ENCODE measurements at regions not wholly inside any gene's neighbourhood (a gene's known extent, or its start where the extent isn't known, plus 50 kb on each side); places are given as distances from the start of the nearest gene placed in this dataset.
"Not testable (repeated sequence)": the region's sequence is repeated elsewhere in the genome, so short reads cannot be mapped to it uniquely, and the experiment has no call there.

DNA sequence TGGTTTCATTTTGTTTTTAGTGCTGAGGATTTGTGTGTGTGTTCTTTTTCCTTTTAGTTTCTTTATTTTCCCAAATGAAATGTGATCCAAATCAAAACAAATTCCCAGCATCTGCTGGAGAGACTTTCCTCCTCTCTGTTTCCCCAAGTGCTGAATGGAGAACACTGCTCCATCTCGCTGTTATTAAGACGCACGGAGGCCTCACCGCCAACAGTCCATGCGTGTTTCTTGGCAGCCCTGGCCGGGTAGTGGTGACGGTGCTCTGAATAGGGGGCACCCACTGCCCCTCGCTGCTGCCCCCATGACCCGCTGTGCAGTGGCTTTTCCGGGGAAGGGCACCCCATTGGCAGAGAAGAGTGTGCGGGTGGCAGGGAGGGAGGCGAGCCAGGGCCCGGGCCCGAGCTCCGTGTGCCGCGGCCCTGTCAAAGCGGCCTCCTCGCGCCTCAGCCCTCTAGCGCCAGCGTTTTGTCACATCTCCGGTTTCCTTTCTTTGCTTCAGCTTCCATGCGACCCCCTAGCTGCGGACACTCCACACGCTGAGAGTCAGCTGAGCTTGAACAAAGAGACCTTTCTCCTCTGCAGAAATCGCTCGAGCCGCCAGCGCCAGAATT is 473.7 kb upstream of the SALL3 start:
- no peak overlapping the region for H2BK5ac ChIP-seq (ENCODE audit: low read length)
- H2AFZ ChIP-seq (ENCODE audit: low read length) = peak overlapping the region; percentile 98
- H3K9me3 ChIP-seq (replicated peaks in 1 of 2; ENCODE audit: control insufficient read depth in 2 of 2, insufficient read depth in 1 of 2, low read depth in 1 of 2, low read length in 2 of 2) = peaks cover 0 to 2% of the 10 kb centered on the region in 2 donors
- DNase-seq (ENCODE audit: low spot score) = peak; percentile 76
- H2BK120ac ChIP-seq (ENCODE audit: low read depth, low read length) = peak overlapping the region; percentile 19
- no peak overlapping the region for H2BK15ac ChIP-seq (ENCODE audit: low read length)
- no peak overlapping the region for H3K4ac ChIP-seq (ENCODE audit: low read length)
- no peaks in the 10 kb centered on the region for H3K36me3 ChIP-seq (replicated peaks in 1 of 2; ENCODE audit: control insufficient read depth in 2 of 2, insufficient read depth in 2 of 2, low read length in 2 of 2)
- no peak overlapping the region for H2AK5ac ChIP-seq (ENCODE audit: low read depth, low read length)
- no peak overlapping the region for H3K14ac ChIP-seq (ENCODE audit: low read length)
- peak overlapping the region; percentile 60 for H4K91ac ChIP-seq (ENCODE audit: low read depth, low read length, poor library complexity)
- H3K23ac ChIP-seq (ENCODE audit: low read depth, low read length, poor library complexity) = no peak overlapping the region
- H3K27me3 ChIP-seq (ENCODE audit: control insufficient read depth in 3 of 3, insufficient read depth in 3 of 3, low read depth in 1 of 3, low read length in 3 of 3) = peaks cover 0 to 4% (median 3%) of the 10 kb centered on the region in 3 experiments
- peak overlapping the region; percentile 34 for H3K27ac ChIP-seq (replicated peaks; ENCODE audit: low read length)
- no CpG with 5 or more reads among the region's 30 CpGs for WGBS, 2 donors (ENCODE audit: extremely low coverage in 2 of 2, insufficient read length in 2 of 2, insufficient replicate concordance in 1 of 2)
- peaks cover 3 to 14% of the 10 kb centered on the region in 2 donors for H3K4me1 ChIP-seq (ENCODE audit: control insufficient read depth in 2 of 2, insufficient read depth in 1 of 2, low read depth in 1 of 2, low read length in 2 of 2)
- no peak overlapping the region for H3K4me2 ChIP-seq (ENCODE audit: insufficient read depth, low read length, poor library complexity, severe bottlenecking)
- peak overlapping the region; percentile 58 for H3K18ac ChIP-seq (ENCODE audit: low read length)
- no peak overlapping the region for H3K9ac ChIP-seq (ENCODE audit: low read depth, low read length, poor library complexity)
- H3K4me3 ChIP-seq (ENCODE audit: low read length in 2 of 2) = peak overlapping the region in 1 of 2 donors; percentile 20
- no peak overlapping the region for H4K8ac ChIP-seq (ENCODE audit: low read depth, low read length)
- peak overlapping the region; percentile 48 for H2BK12ac ChIP-seq (ENCODE audit: low read length)
- H3K79me1 ChIP-seq (ENCODE audit: low read depth, low read length) = no peaks in the 10 kb centered on the region

DNA sequence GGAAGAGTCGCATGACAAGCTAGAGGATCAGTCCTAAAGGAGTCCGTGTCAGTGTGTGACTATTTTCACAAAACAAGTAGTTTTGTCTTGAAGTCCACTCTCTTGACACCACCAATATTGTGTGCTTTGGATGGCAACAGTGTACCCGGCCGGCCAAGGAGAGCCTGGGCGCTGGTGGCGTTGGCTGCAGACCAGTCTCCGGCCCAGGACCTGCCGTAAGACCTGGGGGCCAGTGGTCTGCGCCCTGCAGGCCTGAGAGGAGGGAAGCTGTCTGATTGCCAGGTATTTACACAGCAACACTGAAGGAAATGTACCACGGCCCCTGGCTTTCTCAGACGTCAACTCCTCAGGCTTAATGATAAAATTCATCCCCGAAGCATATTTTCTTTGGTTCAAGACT is 472.4 kb upstream of the SALL3 start:
- no peak overlapping the region for H3K4me2 ChIP-seq (ENCODE audit: insufficient read depth, low read length, poor library complexity, severe bottlenecking)
- H3K27me3 ChIP-seq (ENCODE audit: control insufficient read depth in 3 of 3, insufficient read depth in 3 of 3, low read depth in 1 of 3, low read length in 3 of 3) = peaks cover 0 to 4% (median 3%) of the 10 kb centered on the region in 3 experiments
- H3K18ac ChIP-seq (ENCODE audit: low read length) = peak overlapping the region; percentile 27
- no CpG with 5 or more reads among the region's 12 CpGs for WGBS, 2 donors (ENCODE audit: extremely low coverage in 2 of 2, insufficient read length in 2 of 2, insufficient replicate concordance in 1 of 2)
- no peak overlapping the region for H3K4me3 ChIP-seq (ENCODE audit: low read length in 2 of 2)
- peaks cover 3 to 14% of the 10 kb centered on the region in 2 donors for H3K4me1 ChIP-seq (ENCODE audit: control insufficient read depth in 2 of 2, insufficient read depth in 1 of 2, low read depth in 1 of 2, low read length in 2 of 2)
- no peak overlapping the region for H4K8ac ChIP-seq (ENCODE audit: low read depth, low read length)
- H4K91ac ChIP-seq (ENCODE audit: low read depth, low read length, poor library complexity) = no peak overlapping the region
- DNase-seq (ENCODE audit: low spot score) = no peak
- H2AFZ ChIP-seq (ENCODE audit: low read length) = no peak overlapping the region
- H3K9ac ChIP-seq (ENCODE audit: low read depth, low read length, poor library complexity) = no peak overlapping the region
- peak overlapping the region; percentile 13 for H2AK5ac ChIP-seq (ENCODE audit: low read depth, low read length)
- peaks cover 0 to 2% of the 10 kb centered on the region in 2 donors for H3K9me3 ChIP-seq (replicated peaks in 1 of 2; ENCODE audit: control insufficient read depth in 2 of 2, insufficient read depth in 1 of 2, low read depth in 1 of 2, low read length in 2 of 2)
- H2BK120ac ChIP-seq (ENCODE audit: low read depth, low read length) = no peak overlapping the region
- no peaks in the 10 kb centered on the region for H3K36me3 ChIP-seq (replicated peaks in 1 of 2; ENCODE audit: control insufficient read depth in 2 of 2, insufficient read depth in 2 of 2, low read length in 2 of 2)
- H3K4ac ChIP-seq (ENCODE audit: low read length) = no peak overlapping the region
- no peak overlapping the region for H3K14ac ChIP-seq (ENCODE audit: low read length)
- peak overlapping the region; percentile 25 for H2BK12ac ChIP-seq (ENCODE audit: low read length)
- H3K27ac ChIP-seq (replicated peaks; ENCODE audit: low read length) = no peak overlapping the region
- no peaks in the 10 kb centered on the region for H3K79me1 ChIP-seq (ENCODE audit: low read depth, low read length)
- no peak overlapping the region for H2BK5ac ChIP-seq (ENCODE audit: low read length)
- H3K23ac ChIP-seq (ENCODE audit: low read depth, low read length, poor library complexity) = no peak overlapping the region
- no peak overlapping the region for H2BK15ac ChIP-seq (ENCODE audit: low read length)

DNA sequence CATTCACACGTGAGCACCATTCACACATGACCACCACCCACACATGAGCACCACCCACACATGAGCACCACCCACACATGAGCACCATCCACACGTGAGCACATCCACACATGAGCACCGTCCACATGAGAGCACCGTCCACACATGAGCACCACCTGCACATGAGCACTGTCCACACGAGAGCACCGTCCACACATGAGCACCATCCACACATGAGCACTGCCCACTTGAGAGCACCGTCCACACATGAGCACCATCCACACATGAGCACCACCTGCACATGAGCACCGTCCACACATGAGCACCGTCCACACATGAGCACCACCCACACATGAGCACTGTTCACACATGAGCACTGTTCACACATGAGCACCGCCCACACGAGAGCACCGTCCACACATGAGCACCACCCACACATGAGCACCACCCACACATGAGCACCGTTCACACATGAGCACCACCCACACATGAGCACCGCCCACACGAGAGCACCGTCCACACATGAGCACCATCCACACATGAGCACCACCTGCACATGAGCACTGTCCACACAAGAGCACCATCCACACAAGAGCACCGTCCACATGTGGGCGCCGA is 471.3 kb upstream of the SALL3 start:
- WGBS, 2 donors (ENCODE audit: extremely low coverage in 2 of 2, insufficient read length in 2 of 2, insufficient replicate concordance in 1 of 2) = no CpG with 5 or more reads among the region's 19 CpGs
- H2BK120ac ChIP-seq (ENCODE audit: low read depth, low read length) = not testable (repeated sequence)

DNA sequence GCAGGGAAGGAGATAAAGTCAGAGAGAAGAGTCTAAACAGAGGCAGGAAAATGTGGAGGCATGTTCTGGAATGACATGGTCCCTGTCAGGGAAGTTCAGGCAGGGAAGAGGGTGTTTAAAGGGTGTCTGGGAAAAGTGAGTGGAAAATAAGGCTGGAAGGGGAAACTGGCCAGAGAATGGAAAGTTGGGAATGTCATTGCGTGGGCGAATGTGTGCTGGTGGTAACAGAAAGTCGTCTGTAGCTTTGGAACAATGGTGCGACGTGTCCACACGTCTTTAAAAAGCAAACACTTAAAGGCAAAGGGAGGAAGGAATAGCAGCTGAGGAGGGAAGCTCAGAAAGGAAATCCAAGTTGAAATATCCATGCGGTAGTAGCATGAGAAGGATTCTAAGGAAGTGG is 469.5 kb upstream of the SALL3 start:
- H2AFZ ChIP-seq (ENCODE audit: low read length) = no peak overlapping the region
- H3K18ac ChIP-seq (ENCODE audit: low read length) = no peak overlapping the region
- peaks cover 0 to 2% of the 10 kb centered on the region in 2 donors for H3K9me3 ChIP-seq (replicated peaks in 1 of 2; ENCODE audit: control insufficient read depth in 2 of 2, insufficient read depth in 1 of 2, low read depth in 1 of 2, low read length in 2 of 2)
- no peak overlapping the region for H3K27ac ChIP-seq (replicated peaks; ENCODE audit: low read length)
- peaks cover 3 to 14% of the 10 kb centered on the region in 2 donors for H3K4me1 ChIP-seq (ENCODE audit: control insufficient read depth in 2 of 2, insufficient read depth in 1 of 2, low read depth in 1 of 2, low read length in 2 of 2)
- H2BK5ac ChIP-seq (ENCODE audit: low read length) = no peak overlapping the region
- no peak overlapping the region for H3K23ac ChIP-seq (ENCODE audit: low read depth, low read length, poor library complexity)
- DNase-seq (ENCODE audit: low spot score) = no peak
- H4K8ac ChIP-seq (ENCODE audit: low read depth, low read length) = no peak overlapping the region
- H3K4ac ChIP-seq (ENCODE audit: low read length) = no peak overlapping the region
- no CpG with 5 or more reads among the region's 7 CpGs for WGBS, 2 donors (ENCODE audit: extremely low coverage in 2 of 2, insufficient read length in 2 of 2, insufficient replicate concordance in 1 of 2)
- no peak overlapping the region for H2BK120ac ChIP-seq (ENCODE audit: low read depth, low read length)
- H2AK5ac ChIP-seq (ENCODE audit: low read depth, low read length) = no peak overlapping the region
- H2BK12ac ChIP-seq (ENCODE audit: low read length) = no peak overlapping the region
- no peak overlapping the region for H3K4me2 ChIP-seq (ENCODE audit: insufficient read depth, low read length, poor library complexity, severe bottlenecking)
- peaks cover 0 to 4% (median 3%) of the 10 kb centered on the region in 3 experiments for H3K27me3 ChIP-seq (ENCODE audit: control insufficient read depth in 3 of 3, insufficient read depth in 3 of 3, low read depth in 1 of 3, low read length in 3 of 3)
- no peaks in the 10 kb centered on the region for H3K79me1 ChIP-seq (ENCODE audit: low read depth, low read length)
- H4K91ac ChIP-seq (ENCODE audit: low read depth, low read length, poor library complexity) = no peak overlapping the region
- H2BK15ac ChIP-seq (ENCODE audit: low read length) = no peak overlapping the region
- H3K36me3 ChIP-seq (replicated peaks in 1 of 2; ENCODE audit: control insufficient read depth in 2 of 2, insufficient read depth in 2 of 2, low read length in 2 of 2) = no peaks in the 10 kb centered on the region
- no peak overlapping the region for H3K14ac ChIP-seq (ENCODE audit: low read length)
- no peak overlapping the region for H3K9ac ChIP-seq (ENCODE audit: low read depth, low read length, poor library complexity)
- no peak overlapping the region for H3K4me3 ChIP-seq (ENCODE audit: low read length in 2 of 2)

More for the DNA sequence above, 471.3 kb upstream of the SALL3 start:
- peak overlapping the region; percentile 67 for H3K14ac ChIP-seq (ENCODE audit: low read length)
- peak overlapping the region; percentile 49 for H4K8ac ChIP-seq (ENCODE audit: low read depth, low read length)
- H3K9me3 ChIP-seq (replicated peaks in 1 of 2; ENCODE audit: control insufficient read depth in 2 of 2, insufficient read depth in 1 of 2, low read depth in 1 of 2, low read length in 2 of 2); DNase-seq (ENCODE audit: low spot score); H3K4me2 ChIP-seq (ENCODE audit: insufficient read depth, low read length, poor library complexity, severe bottlenecking); H2AFZ ChIP-seq (ENCODE audit: low read length); H3K36me3 ChIP-seq (replicated peaks in 1 of 2; ENCODE audit: control insufficient read depth in 2 of 2, insufficient read depth in 2 of 2, low read length in 2 of 2); H3K79me1 ChIP-seq (ENCODE audit: low read depth, low read length); H3K27ac ChIP-seq (replicated peaks; ENCODE audit: low read length); H2BK5ac ChIP-seq (ENCODE audit: low read length); H3K27me3 ChIP-seq (ENCODE audit: control insufficient read depth in 3 of 3, insufficient read depth in 3 of 3, low read depth in 1 of 3, low read length in 3 of 3): not testable (repeated sequence)
- H3K4me3 ChIP-seq (ENCODE audit: low read length in 2 of 2) = peak overlapping the region in 1 of 2 donors; percentile 64
- peak overlapping the region; percentile 80 for H3K23ac ChIP-seq (ENCODE audit: low read depth, low read length, poor library complexity)
- H3K4me1 ChIP-seq (ENCODE audit: control insufficient read depth in 2 of 2, insufficient read depth in 1 of 2, low read depth in 1 of 2, low read length in 2 of 2) = peaks cover 3 to 14% of the 10 kb centered on the region in 2 donors
- H2BK15ac ChIP-seq (ENCODE audit: low read length) = peak overlapping the region; percentile 71
- peak overlapping the region; percentile 80 for H2BK12ac ChIP-seq (ENCODE audit: low read length)
- H2AK5ac ChIP-seq (ENCODE audit: low read depth, low read length) = peak overlapping the region; percentile 47
- H4K91ac ChIP-seq (ENCODE audit: low read depth, low read length, poor library complexity) = peak overlapping the region; percentile 57
- H3K9ac ChIP-seq (ENCODE audit: low read depth, low read length, poor library complexity) = peak overlapping the region; percentile 65
- peak overlapping the region; percentile 87 for H3K4ac ChIP-seq (ENCODE audit: low read length)
- H3K18ac ChIP-seq (ENCODE audit: low read length) = peak overlapping the region; percentile 69

All from neuronal stem cell (in vitro differentiated cells).